ENCODE measurements at regions not wholly inside any gene's neighbourhood (a gene's known extent, or its start where the extent isn't known, plus 50 kb on each side); places are given as distances from the start of the nearest gene placed in this dataset.

DNA sequence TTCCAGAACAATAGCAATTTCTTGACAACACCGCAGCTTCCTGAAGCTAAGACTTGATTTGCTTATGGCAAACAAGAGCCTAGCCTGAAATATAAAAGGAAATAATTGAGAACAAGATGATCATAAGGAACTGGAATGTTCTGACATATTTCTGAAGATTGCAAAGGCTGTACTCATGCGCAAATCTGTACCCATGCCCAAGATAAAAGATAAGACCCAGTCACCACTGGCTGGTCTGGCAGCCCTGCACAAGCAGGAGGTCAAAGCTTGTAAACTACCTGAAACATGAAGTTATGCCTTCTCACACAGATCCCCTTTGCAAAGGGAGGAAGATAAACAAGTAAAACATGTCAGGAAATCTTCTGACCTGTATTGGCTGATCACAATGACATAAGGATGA lies 160.8 kb upstream of the GYPC start:
- no peak for DNase-seq (ENCODE audit: low spot score)

DNA sequence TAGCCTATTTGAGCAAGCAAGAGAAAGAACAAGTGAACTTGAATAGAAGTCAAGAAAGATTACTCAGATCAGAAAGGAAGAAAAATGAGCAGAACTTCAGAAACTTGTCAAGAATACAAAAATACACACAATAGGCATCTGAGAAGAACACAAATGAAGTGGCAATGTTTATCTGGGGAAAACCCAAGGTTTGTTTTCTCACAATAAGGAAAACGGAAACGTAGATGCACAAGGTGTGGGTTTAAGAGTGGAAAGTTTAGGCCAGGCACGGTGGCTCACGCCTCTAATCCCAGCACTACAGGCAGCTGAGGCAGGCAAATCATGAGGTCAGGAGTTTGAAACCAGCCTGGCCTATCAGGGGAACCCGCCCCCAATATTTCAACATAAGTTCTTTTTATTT lies 159.5 kb upstream of the GYPC start:
- no peak for DNase-seq (ENCODE audit: low spot score)

DNA sequence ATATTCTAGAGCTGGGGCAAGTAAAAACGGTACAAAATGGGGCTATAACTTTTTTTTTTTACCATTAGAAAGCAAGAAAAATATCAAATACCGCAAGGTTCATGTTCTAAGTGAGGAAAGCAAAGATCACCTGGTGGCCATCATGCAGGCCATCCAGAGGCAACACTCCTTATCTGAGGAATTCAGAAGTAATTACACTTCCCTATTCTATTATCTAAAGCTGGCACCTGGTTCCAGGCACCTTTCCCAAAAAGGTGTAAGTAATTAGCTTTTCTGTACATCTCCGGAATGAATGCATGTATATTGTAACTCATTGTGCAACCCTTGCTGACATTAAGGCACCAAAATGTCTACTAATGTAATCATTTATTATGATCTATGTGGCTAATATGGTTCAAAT lies 152.5 kb upstream of the GYPC start:
- no peak for DNase-seq (ENCODE audit: low spot score)

DNA sequence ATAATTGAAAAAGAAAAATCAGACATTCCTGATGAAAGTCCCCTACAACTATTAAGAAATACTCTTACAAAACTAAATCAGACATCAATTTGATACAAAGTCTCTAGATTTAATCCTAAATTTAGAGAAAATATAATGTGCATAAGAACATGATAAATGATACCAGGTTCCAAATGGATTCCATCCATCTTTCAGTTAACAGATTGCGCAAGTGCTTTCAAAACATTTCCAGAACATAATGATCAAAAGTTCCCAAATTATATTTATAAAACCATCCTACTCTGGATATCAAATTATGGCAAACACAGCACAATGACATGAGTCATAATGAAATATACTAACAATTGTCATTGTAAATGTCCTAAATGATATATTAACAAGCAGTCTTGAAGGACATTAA lies 151.0 kb upstream of the GYPC start:
- DNase-seq (ENCODE audit: low spot score) = no peak

DNA sequence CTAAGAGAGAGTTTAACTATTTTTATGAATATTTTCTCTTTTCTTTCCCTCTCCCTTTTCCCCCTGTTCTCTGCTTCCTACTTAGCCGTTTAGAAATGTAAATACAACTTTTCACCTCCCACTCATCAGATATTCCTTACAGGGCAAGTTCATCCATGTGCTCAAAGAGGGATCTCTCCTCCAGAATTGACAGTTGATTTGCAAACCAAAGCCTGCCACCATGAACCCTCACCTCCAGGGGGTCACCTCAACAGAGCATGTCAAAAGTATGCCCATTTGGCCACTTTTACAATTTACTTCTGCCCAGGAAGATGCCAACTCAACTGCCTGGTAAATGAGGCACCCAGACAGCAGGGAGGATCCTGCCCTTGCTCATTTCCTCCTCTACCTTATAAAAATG lies 149.2 kb upstream of the GYPC start:
- no peak for DNase-seq (ENCODE audit: low spot score)

DNA sequence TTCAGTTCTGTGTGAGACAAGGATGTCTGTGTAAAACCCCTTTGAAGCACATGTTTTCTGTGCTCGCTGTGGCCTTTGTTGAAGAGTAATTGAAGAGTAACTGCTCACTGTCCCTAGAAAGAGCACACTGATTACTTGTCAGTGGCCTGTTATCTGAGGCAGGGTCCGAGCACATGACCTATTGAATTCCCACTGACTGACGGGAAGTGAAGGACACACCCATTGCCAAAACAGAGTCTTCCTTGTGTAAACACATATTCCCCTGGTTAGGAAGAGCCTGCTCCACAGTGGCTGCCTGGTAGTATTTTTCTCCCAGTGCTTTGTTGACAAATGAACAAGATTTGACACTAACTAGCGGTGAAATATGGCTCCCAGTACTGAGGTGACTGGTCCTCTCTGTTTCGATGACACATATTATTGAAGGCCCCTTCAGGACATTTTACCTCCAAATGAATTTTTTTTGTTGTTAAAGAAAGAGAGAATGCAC lies 148.5 kb upstream of the GYPC start:
- peak; percentile 64 for DNase-seq (ENCODE audit: low spot score)

DNA sequence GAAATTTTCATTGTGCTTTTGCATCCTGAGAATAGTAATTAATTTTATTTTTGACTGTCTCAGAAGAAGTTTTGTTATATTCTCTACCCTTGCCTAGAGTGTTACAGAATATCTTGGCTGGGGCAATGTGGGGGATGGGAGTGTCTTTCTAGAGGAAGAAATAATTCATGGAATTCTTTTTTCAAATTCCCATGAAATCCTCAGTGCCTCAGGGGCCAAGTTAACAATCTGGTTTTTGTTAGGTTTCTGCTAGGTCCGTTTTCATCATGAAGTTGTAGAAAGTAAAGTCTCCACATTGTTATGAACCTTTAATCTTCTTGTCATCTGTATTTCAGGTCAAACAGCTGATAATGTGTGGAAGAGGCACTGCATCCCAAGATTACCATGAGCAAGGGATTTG lies 145.6 kb upstream of the GYPC start:
- peak; percentile 27 for DNase-seq (ENCODE audit: low spot score)

DNA sequence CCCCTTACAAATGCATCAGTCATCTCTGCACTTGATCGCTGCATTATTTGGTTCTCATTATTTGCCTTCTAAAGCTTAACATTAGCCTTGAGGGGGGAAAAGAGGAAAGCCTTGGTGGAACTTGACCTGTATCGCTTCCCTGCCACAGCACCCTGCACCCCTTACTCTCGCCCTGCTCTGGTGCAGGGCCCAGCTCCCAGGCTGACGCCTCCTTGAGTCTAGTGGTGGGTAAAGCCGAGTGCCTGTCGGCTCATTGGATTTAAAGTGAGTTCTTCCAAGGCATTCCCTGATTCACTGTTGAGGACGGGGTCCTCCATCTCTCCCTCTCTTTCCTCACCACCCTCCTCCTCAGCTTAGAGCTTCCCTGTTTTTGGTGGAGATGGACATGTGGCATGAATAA lies 145.0 kb upstream of the GYPC start:
- DNase-seq (ENCODE audit: low spot score) = no peak

DNA sequence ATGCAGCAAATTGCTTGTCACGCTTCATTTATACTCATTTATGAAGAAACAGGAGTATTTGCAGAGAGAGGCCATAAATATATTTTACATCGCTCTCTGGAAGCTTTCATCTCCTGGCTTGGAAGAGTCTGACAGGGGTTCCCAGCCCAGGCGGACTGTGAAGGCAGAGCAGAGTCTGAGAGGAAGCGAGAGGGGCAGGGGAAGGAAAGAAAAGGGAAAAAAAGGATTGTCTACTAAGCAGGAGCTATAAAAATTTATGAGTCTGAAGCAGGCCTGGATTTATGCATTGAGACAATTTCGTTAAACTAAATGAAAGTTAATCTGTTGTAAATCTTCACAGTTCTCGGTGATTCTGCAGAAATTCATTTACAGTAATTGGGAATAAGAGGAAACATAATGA lies 143.9 kb upstream of the GYPC start:
- DNase-seq (ENCODE audit: low spot score) = no peak

DNA sequence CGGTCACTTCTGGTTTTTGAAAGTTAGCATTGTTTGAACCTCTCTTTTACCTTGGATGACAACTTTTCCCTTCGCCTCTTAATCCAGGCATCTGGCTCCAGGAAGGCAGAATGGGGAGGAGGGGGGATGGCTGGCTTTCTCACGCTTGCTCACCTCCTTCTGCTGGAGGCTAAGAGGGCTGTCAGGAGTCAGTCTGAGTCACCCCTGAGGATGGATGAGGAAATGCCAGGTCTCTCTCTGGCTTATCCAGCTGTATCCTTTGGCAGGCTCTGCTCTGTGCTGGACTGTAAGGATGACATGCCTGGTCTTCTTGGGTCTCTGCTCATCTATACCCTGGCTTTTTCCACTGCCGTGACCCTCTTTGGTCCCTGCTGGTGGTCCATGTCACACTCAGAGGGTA lies 142.9 kb upstream of the GYPC start:
- DNase-seq (ENCODE audit: low spot score) = no peak

DNA sequence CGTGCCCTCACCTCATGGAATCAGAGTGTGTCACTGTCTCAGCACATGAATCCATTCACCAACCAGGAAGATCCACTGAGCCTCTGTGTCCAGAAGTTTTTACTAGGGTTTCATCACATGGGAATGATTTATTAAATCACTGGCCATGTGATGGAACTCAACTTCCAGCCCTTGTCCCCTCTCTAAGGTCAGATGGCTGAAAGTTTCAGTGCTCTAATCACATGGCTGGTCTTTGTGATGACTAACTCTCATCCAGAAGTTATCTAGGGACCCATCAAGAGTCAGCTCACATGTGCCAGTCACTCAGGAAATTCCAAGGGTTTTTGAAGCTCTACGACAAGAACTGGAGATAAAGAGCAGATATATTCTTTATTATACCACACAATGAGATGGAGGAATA lies 140.5 kb upstream of the GYPC start:
- no peak for DNase-seq (ENCODE audit: low spot score)

DNA sequence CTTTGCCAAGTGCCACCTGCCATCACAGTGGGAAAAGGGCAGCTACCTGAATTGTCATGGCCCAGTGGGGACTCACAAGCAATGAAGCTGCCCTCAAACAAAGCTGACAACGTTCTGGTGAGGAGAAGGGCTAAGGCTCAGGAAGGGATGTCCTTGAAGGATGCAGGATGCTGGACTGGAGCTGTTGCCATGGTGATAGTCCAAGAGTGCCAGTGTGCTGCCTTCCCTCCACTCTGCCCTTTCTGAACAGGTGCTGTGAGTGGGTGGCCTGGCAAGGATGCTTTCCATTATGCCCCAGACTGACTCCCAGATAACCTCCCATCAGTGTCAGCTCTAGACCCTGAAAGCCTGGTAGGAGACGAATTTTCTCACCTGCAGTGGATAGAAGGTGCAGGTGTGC lies 137.8 kb upstream of the GYPC start:
- no peak for DNase-seq (ENCODE audit: low spot score)

DNA sequence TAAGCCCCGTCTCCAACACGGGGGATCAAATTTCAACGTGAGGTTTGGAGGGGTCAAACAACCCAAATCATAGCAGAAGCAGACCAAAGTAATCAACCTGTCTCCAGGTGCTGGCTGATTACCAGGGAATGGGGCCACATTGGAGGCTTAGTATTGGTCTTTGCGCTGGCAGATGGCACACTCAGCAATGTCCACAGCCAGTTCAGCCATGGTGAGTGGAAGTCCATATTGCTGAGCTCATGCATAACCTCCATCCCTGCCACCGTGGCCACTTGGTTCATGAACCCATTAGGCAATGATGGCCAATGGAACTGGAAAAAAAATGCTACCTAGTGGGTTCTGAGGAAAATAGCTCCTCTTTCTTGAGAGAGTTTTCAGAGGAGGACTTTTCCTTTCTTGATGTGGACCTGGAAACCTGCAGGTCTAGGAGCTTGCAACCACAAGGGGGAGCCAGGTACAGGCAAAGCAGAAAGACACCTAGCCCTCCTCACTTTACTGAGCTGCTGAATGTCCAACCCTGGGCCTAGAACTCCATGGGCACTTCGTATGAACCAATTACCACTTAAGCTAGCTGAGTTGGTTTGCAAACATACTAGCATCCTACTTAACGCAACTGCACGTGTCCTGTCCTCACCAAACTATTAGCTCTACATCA lies 128.0 kb upstream of the GYPC start:
- DNase-seq (ENCODE audit: low spot score) = peak; percentile 44

DNA sequence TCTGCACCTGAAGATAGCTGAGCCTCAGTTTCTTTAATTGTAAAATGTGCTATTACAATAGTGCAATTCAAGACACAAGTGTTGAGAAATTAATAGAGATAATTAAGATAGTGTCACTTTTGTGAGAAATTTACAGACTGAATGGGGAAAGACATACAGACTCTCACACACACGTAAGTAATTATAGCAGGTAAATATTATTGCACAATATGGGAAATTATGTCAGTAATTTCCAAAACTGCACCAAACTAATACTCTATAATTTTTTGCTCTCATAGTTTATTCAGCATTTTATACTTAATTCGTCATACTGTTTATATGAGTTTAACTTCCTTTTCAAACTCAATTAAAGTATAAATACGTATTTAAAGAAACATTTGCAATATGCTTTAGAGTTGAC lies 124.9 kb upstream of the GYPC start:
- DNase-seq (ENCODE audit: low spot score) = no peak

DNA sequence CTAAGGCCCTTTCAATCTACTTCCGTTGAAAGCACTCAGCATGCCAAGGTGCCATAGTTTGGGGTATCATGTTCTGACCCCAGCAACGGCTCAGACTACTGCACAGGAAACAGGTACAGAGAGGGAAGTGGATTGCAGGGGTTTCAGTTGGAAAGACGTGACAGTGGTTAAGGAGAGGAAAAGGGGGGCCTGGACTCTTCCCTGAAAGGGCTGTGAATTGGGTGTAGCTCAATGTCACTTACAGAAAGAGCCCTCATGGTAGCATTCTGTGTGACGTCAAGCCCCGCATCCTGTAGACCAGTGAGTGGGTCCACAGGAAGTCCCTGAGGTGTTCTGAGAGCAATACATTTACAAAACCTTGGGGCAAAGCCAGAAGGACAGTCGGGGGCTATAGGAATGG lies 121.5 kb upstream of the GYPC start:
- no peak for DNase-seq (ENCODE audit: low spot score)

DNA sequence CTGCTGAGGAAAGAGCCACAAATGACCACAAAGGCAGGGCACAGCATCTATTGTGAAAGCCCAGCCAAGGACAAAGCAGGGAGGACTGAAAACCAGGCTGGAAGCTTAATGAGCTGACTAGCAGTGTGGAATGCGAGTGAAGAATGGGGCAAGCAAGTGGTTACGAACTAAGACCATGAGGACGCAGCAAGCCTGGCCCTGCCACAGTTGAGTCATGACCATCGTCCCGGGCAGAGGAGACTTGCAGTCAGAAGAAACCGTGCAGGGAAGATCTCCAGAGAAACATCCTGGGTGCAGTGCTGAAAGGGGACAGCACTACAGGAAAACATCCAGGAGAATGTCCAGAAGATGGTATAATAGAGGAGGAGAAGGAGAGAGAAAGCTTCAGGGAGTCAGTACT lies 120.5 kb upstream of the GYPC start:
- no peak for DNase-seq (ENCODE audit: low spot score)

DNA sequence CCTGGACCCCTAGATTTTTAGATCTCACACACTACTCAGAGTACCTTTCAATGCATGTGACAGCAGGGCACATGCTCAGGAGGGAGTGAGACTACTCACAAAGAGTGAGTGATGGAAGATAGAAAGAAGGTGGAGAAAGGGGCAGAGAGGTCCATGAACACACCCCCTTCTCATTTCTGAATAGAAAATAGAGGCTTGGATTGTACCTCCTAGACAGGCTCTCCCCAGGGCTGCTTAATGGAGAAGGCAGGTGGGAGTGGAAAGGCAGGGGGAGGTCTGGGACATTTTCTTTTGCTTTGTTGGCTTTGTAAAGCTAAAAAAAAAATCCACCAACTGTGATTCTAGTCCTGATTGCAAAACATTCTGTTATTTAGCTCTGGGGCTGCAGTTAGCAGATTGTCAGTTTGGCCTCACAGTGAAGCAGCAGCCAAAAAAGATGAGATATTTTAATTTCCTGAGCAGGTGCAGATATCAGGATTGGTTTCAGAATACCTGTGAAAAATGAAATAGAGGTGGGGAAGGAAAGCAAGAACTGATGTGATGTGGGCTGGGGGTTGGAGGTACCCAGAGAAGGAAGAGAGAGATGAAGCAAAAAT lies 119.3 kb upstream of the GYPC start:
- DNase-seq (ENCODE audit: low spot score) = no peak

DNA sequence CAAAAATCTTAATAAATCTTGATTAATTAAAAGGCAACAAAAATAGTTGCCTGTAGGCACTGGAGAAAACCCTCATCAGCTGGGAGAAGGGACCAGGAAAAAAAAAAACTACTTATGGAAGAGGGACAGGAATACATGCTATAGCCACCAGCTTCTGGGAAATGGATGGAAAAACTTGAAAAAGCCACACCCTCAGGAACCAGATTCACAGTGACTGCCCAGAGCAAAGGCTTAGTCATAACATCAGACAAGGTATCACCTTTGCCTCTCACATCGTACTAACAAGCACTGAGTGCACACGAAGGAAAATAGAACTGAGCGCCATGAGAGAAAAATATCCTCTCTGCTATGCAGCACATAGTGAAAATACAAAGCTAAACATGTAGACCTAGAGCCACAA lies 116.9 kb upstream of the GYPC start:
- DNase-seq (ENCODE audit: low spot score) = no peak

DNA sequence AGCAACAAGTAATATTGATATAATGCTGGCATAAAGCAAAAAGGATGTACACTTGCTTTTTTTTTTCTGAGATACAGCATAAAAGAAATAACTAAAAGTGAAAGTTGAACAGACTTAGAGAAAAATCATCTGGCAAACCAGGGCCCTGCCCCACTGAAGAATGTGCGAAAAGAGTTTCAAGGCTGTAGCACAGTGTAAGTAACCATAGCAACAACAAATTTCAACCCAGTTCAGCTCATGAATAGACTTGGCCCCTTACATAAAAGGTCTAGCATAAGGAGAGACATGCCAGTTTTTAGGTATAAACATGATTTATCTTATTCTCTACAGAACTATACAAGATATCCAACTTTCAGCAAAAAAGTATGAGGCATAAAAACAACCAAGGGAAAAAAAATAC lies 113.7 kb upstream of the GYPC start:
- no peak for DNase-seq (ENCODE audit: low spot score)

DNA sequence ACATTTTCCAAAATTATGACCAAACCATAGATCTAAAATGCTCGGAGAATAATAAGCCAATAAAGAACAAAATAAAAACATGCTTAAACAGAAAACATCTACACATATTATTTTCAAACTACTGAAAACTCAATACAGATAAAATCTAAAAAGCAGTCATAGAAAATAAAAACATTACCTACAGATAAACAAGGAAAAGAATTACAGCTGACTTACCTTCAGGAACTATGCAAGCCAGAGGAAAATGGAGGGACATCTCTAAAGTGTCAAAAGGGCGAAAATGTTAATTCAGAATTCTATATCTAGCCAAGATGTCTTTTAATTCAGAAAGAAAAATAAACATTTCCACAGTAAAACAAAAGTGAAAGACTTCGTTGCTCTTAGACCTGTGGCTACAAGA lies 112.9 kb upstream of the GYPC start:
- DNase-seq (ENCODE audit: low spot score) = no peak

DNA sequence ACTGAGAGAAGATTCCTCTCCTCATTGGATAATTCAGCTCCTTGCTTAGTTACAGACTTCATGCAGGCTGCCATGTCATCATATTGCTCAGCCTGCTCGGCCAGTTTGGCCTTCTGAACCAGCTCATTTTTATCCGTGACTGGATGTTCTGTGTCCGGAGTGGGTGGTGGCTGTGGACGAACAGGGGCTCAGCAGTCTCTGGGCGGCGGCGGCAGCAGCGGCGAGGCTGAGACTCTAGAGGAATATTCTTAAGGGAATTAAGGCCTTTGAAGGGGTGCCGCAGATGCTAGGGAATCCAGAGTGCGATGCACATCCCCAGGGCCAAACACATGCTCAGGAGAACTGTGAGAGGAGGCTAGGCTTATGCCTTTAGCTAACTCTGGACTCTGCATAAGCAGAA lies 97.9 kb upstream of the GYPC start:
- no peak for DNase-seq (ENCODE audit: low spot score)

DNA sequence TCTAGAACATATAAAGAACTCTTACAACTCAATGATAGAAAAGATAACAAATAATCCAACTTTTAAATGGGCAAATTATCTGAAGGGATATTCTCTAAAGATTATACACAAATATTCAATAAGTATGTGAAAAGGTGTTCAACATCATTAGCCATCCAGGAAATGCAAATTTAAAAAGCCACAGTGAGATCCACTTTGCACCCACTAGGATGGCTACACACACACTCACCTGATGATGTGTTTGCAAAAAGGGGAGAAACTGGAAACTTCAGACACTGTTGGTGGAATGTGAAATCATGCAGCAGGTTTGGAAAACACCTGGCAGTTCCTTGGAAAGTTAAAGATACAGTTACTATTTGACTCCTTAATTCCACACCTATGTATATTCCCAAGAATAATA lies 87.2 kb upstream of the GYPC start:
- no peak for DNase-seq (ENCODE audit: low spot score)

DNA sequence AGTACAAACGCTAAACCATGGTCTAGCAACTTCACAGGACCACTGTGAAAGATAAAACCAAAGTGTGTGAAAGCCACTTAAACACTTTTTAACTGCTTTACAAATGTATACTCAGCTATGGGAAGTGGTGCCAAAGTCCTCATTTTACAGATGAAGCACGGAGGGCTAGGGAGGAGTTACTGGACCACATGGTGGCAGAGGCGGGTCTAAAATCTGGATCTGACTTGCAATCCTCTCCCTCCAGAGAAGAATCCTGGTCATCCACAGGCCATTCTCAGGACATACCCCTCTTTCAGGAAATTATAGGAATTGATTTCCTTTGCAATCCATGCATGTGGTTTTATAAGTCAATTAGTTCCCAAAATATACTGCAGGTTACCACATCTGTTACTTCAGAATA lies 84.6 kb upstream of the GYPC start:
- DNase-seq (ENCODE audit: low spot score) = no peak

DNA sequence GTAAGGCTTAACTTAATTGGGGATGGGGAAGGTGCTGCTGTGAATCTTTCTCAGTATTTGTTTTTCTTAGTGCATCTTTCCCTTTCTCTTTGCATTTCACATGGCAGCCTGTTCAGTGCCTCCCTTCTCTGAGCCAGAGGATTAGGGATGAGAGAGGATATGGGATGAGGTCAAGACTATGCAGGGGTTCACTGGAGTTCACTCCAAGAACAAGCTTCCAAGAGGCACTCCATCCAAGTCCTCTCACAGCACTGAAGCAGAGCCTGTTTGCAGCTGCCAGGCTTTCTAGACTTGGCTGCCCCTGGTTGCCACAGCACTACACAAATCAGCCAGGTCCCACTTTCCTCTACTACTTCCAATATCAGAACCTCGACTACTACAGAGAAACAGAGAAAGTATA lies 80.3 kb upstream of the GYPC start:
- no peak for DNase-seq (ENCODE audit: low spot score)
